Liver (tissue), 3 donors: ENCODE measurements at regions not wholly inside any gene's neighbourhood (a gene's known extent, or its start where the extent isn't known, plus 50 kb on each side); places are given as distances from the start of the nearest gene placed in this dataset.

Source experiments
- EGR1 ChIP-seq, 2 donors: IDR thresholded peaks; 2 replicates each; pipeline ENCODE4 v1.6.1; 2016 to 2018; ENCODE audit warnings: antibody characterized with exemption in 2 of 2, low read depth in 2 of 2
- FOXA1 ChIP-seq: IDR thresholded peaks from 2 replicates; pipeline ENCODE4 v1.6.1; 2016; ENCODE audit warnings: antibody characterized with exemption
- FOXA2 ChIP-seq: IDR thresholded peaks from 2 replicates; pipeline ENCODE4 v1.6.1; 2016; ENCODE audit warnings: antibody characterized with exemption
- GABPA ChIP-seq, 2 donors: IDR thresholded peaks in 1 of 2; conservative IDR thresholded peaks in 1 of 2; 2 replicates each; pipeline ENCODE4 v1.6.1; 2016; ENCODE audit warnings: antibody characterized with exemption in 2 of 2, mild to moderate bottlenecking in 1 of 2, moderate library complexity in 1 of 2
- HNF4G ChIP-seq: IDR thresholded peaks from 2 replicates; pipeline ENCODE4 v1.6.1; 2016; ENCODE audit warnings: antibody characterized with exemption
- JUND ChIP-seq, 2 donors: IDR thresholded peaks; 2 replicates each; pipeline ENCODE4 v1.6.1; 2016; ENCODE audit warnings: antibody characterized with exemption in 2 of 2
- RAD21 ChIP-seq, 2 donors: IDR thresholded peaks; 2 replicates each; pipeline ENCODE4 v1.6.1; 2016; ENCODE audit warnings: antibody characterized with exemption in 2 of 2, mild to moderate bottlenecking in 2 of 2
- SP1 ChIP-seq: IDR thresholded peaks from 2 replicates; pipeline ENCODE4 v1.6.1; 2018; ENCODE audit warnings: antibody characterized with exemption, mild to moderate bottlenecking
- TAF1 ChIP-seq: conservative IDR thresholded peaks from 2 replicates; pipeline ENCODE4 v1.6.1; 2016; ENCODE audit warnings: antibody characterized with exemption, mild to moderate bottlenecking
- TF ChIP-seq, protein P1 (sequence below): fragments of 150-350 bp; IDR thresholded peaks from 2 replicates; pipeline ENCODE4 v1.5.1; 2017; ENCODE audit warnings: improper control_type of control experiment, low read depth, low read length; ENCODE audit not compliant: missing input control
- TF ChIP-seq, protein P2 (sequence below): IDR thresholded peaks from 2 replicates; pipeline ENCODE4 v1.6.1; 2016; ENCODE audit warnings: antibody characterized with exemption
- TF ChIP-seq, protein P3 (sequence below): IDR thresholded peaks from 2 replicates; pipeline ENCODE4 v1.6.1; 2016; ENCODE audit warnings: antibody characterized with exemption
- TF ChIP-seq, protein P4 (sequence below): IDR thresholded peaks from 2 replicates; pipeline ENCODE4 v1.6.1; 2016; ENCODE audit warnings: antibody characterized with exemption
- donor health status: healthy.
- donor health status: healthy.

DNA sequence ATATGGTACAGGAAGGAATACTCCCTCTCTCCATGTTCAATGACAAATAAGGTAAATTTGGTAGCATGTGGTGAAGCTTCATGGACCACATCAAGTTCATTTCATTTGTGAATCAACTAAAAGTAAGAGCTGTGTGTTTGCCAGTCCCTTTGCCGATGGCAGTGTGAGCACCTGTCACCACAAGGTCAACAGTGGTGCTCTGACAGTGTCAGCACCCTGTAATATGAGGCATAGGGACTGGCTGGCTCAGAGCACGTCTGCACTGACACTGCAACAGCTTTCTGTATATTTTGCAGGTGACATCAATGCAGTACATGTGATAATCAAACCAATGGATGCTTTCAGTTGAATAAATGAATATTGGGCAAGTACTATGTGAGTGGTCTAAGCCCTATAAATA lies 852.4 kb downstream of the TUSC7 start:
- TF ChIP-seq, protein P1, sequence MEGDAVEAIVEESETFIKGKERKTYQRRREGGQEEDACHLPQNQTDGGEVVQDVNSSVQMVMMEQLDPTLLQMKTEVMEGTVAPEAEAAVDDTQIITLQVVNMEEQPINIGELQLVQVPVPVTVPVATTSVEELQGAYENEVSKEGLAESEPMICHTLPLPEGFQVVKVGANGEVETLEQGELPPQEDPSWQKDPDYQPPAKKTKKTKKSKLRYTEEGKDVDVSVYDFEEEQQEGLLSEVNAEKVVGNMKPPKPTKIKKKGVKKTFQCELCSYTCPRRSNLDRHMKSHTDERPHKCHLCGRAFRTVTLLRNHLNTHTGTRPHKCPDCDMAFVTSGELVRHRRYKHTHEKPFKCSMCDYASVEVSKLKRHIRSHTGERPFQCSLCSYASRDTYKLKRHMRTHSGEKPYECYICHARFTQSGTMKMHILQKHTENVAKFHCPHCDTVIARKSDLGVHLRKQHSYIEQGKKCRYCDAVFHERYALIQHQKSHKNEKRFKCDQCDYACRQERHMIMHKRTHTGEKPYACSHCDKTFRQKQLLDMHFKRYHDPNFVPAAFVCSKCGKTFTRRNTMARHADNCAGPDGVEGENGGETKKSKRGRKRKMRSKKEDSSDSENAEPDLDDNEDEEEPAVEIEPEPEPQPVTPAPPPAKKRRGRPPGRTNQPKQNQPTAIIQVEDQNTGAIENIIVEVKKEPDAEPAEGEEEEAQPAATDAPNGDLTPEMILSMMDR = no peak
- TF ChIP-seq JUND (IDR thresholded peaks at IDR 0.05) (no peak), TAF1 (no peak), FOXA2 (no peak), EGR1 (IDR thresholded peaks at IDR 0.05; ENCODE audit: low read depth in 2 of 2) (no peak), FOXA1 (no peak), RAD21 (IDR thresholded peaks at IDR 0.05) (no peak), GABPA (IDR thresholded peaks at IDR 0.05 in 1 of 2, conservative IDR thresholded peaks at IDR 0.05 in 1 of 2) (no peak), SP1 (no peak), HNF4G (no peak)
- TF ChIP-seq, protein P2, sequence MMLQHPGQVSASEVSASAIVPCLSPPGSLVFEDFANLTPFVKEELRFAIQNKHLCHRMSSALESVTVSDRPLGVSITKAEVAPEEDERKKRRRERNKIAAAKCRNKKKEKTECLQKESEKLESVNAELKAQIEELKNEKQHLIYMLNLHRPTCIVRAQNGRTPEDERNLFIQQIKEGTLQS = no peak
- TF ChIP-seq, protein P3, sequence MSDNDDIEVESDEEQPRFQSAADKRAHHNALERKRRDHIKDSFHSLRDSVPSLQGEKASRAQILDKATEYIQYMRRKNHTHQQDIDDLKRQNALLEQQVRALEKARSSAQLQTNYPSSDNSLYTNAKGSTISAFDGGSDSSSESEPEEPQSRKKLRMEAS = no peak
- TF ChIP-seq, protein P4, sequence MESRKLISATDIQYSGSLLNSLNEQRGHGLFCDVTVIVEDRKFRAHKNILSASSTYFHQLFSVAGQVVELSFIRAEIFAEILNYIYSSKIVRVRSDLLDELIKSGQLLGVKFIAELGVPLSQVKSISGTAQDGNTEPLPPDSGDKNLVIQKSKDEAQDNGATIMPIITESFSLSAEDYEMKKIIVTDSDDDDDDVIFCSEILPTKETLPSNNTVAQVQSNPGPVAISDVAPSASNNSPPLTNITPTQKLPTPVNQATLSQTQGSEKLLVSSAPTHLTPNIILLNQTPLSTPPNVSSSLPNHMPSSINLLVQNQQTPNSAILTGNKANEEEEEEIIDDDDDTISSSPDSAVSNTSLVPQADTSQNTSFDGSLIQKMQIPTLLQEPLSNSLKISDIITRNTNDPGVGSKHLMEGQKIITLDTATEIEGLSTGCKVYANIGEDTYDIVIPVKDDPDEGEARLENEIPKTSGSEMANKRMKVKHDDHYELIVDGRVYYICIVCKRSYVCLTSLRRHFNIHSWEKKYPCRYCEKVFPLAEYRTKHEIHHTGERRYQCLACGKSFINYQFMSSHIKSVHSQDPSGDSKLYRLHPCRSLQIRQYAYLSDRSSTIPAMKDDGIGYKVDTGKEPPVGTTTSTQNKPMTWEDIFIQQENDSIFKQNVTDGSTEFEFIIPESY = no peak
